Body of pancreas (tissue), 4 donors: ENCODE measurements at regions not wholly inside any gene's neighbourhood (a gene's known extent, or its start where the extent isn't known, plus 50 kb on each side); places are given as distances from the start of the nearest gene placed in this dataset.

ENCODE experiments used
- ATAC-seq: fragments of 150-250 bp; one replicate; pipeline ENCODE4 v1.9.1; 2016
- DNase-seq, 4 donors: peaks; one replicate each; pipeline ENCODE4 v3.0.0-alpha.2; 2019
- H3K27ac ChIP-seq, 4 donors: fragments of 200-600 bp; sonication (generic); 1 replicate in 3 of 4; 2 replicates in 1 of 4; pipeline versions ENCODE4 v1.5.1 to v1.6.1; 2016 to 2019; ENCODE audit warnings: mild to moderate bottlenecking in 1 of 4, mixed read lengths in 1 of 4, moderate library complexity in 1 of 4
- H3K27me3 ChIP-seq, 2 donors: fragments of 200-600 bp; sonication (generic); one replicate each; pipeline ENCODE4 v1.6.0; 2016; ENCODE audit warnings: mild to moderate bottlenecking in 1 of 2
- H3K36me3 ChIP-seq, 2 donors: fragments of 200-600 bp; sonication (generic); replicated peaks in 1 of 2; 2 replicates each; pipeline ENCODE4 v1.5.1; 2016; ENCODE audit warnings: low read depth in 2 of 2; ENCODE audit not compliant: insufficient read depth in 1 of 2
- H3K4me1 ChIP-seq: fragments of 200-600 bp; sonication (generic); one replicate; pipeline ENCODE4 v1.6.0; 2016
- H3K4me3 ChIP-seq, 2 donors: fragments of 200-600 bp; sonication (generic); 1 replicate in 1 of 2; 2 replicates in 1 of 2; pipeline ENCODE4 v1.5.1; 2016 to 2019
- H3K9me3 ChIP-seq, 3 donors: fragments of 200-600 bp; sonication (generic); 1 replicate in 2 of 3; 2 replicates in 1 of 3; pipeline ENCODE4 v1.5.1; 2016
- POLR2A ChIP-seq, 3 donors: fragments of 450-650 bp; IDR thresholded peaks; one replicate each; pipeline ENCODE4 v1.6.1; 2016; ENCODE audit warnings: antibody characterized with exemption in 3 of 3, mild to moderate bottlenecking in 2 of 3
- WGBS, 2 donors: methylation state at CpG; one replicate each; pipeline ENCODE4 v1.1.5; 2017; 5-methylcytosine and 5-hydroxymethylcytosine counted together
- intact Hi-C: fragments of 100-400 bp; cut with DNase I; formaldehyde crosslinking; loops from one replicate; pipeline ENCODE4 v1.15.1; 2023
- TF ChIP-seq, protein P1 (sequence below), 7 experiments: fragments of 450-650 bp in 4 of 7; fragments of 200-600 bp in 3 of 7; sonication (generic) in 3 of 7; IDR thresholded peaks; one replicate each; pipeline ENCODE4 v1.5.1; 2016 to 2019; ENCODE audit warnings: antibody characterized with exemption in 7 of 7

DNA sequence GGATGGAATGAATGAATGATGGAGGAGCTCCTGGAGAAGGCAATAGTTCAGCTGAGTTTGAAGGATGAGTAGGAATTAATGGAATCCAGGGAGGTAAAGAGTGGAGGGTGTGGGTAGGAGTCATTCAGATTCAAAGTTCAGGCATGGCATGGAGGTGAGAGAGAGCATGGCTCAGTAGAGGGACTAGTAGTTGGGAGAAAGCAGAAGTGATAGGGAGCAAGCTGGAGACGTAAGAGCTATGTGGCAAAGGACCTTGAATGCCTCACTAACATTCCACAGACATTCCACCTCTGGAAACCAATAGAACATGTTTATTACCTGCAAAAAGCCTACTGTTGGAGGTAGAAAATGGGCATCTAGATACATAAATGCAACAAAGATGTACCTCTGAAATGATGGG is 170.1 kb downstream of the HAUS1 start:
- no peak for DNase-seq
- 53 to 73% methylated on average over 1 of the region's 1 CpG for WGBS, 2 donors
- Histone ChIP-seq H3K9me3 (no peaks in the 10 kb centered on the region), H3K27ac (no peak overlapping the region), H3K4me3 (no peak overlapping the region), H3K27me3 (no peaks in the 10 kb centered on the region), H3K4me1 (no peaks in the 10 kb centered on the region), H3K36me3 (no peaks in the 10 kb centered on the region)
- TF ChIP-seq POLR2A (IDR thresholded peaks at IDR 0.05) = no peak
- TF ChIP-seq, protein P1, sequence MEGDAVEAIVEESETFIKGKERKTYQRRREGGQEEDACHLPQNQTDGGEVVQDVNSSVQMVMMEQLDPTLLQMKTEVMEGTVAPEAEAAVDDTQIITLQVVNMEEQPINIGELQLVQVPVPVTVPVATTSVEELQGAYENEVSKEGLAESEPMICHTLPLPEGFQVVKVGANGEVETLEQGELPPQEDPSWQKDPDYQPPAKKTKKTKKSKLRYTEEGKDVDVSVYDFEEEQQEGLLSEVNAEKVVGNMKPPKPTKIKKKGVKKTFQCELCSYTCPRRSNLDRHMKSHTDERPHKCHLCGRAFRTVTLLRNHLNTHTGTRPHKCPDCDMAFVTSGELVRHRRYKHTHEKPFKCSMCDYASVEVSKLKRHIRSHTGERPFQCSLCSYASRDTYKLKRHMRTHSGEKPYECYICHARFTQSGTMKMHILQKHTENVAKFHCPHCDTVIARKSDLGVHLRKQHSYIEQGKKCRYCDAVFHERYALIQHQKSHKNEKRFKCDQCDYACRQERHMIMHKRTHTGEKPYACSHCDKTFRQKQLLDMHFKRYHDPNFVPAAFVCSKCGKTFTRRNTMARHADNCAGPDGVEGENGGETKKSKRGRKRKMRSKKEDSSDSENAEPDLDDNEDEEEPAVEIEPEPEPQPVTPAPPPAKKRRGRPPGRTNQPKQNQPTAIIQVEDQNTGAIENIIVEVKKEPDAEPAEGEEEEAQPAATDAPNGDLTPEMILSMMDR (IDR thresholded peaks at IDR 0.05) = no peak
- no peak for ATAC-seq
- intact Hi-C loops = no loop called here

DNA sequence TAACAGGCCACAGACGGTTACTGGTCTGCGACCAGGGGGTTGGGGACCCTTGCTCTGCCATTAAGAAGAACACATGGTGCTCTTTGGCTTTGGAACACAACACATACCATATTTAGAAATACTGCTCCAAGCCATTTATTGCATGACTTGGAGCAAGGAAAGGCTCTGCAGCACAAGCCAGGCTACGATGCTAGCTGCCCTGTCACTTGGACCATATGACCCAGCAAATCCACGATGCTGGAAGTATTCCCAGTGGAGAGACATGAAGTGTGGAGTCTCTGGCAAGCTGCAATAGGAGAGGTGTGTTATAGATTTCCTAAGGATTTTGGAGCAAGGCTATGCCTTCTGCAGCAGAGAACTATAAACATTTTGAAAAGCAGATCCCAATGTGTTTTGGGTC is 171.2 kb downstream of the HAUS1 start:
- Histone ChIP-seq H3K4me3 (no peak overlapping the region), H3K27ac (no peak overlapping the region), H3K9me3 (no peaks in the 10 kb centered on the region), H3K36me3 (no peaks in the 10 kb centered on the region), H3K27me3 (no peaks in the 10 kb centered on the region), H3K4me1 (no peaks in the 10 kb centered on the region)
- DNase-seq (no peak), ATAC-seq (no peak)
- TF ChIP-seq, protein P1 (IDR thresholded peaks at IDR 0.05) = no peak
- no peak for TF ChIP-seq POLR2A (IDR thresholded peaks at IDR 0.05)
- WGBS, 2 donors = 85 to 92% methylated on average over 3 to 4 of the region's 4 CpGs
- intact Hi-C loops = no loop called here

DNA sequence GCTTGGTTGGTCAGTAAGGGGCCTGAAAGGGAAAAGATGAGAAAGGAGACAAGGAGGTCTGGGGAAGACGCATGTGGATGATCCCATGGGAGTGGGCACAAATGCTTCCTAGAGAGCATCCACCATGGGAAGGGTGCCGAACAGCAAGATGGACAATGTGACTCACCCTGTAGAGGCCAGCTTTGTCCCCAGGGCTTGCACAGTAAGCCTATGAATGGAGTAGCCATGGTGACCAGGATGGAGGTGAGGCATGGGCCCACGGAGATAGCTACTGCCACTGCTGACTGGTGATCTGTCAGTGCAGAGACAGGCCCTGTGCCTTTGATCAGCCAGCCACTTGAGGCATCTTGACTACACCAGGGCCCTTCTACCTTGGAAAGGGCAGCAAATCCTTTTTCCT is 172.6 kb downstream of the HAUS1 start:
- no peak for ATAC-seq
- Histone ChIP-seq H3K27ac (no peak overlapping the region), H3K9me3 (no peaks in the 10 kb centered on the region), H3K4me3 (no peak overlapping the region), H3K4me1 (no peaks in the 10 kb centered on the region), H3K27me3 (no peaks in the 10 kb centered on the region), H3K36me3 (no peaks in the 10 kb centered on the region)
- intact Hi-C loops = no loop called here
- WGBS, 2 donors = 77 to 78% methylated on average over 3 of the region's 3 CpGs
- TF ChIP-seq, protein P1 (IDR thresholded peaks at IDR 0.05) = no peak
- TF ChIP-seq POLR2A (IDR thresholded peaks at IDR 0.05) = no peak
- no peak for DNase-seq

DNA sequence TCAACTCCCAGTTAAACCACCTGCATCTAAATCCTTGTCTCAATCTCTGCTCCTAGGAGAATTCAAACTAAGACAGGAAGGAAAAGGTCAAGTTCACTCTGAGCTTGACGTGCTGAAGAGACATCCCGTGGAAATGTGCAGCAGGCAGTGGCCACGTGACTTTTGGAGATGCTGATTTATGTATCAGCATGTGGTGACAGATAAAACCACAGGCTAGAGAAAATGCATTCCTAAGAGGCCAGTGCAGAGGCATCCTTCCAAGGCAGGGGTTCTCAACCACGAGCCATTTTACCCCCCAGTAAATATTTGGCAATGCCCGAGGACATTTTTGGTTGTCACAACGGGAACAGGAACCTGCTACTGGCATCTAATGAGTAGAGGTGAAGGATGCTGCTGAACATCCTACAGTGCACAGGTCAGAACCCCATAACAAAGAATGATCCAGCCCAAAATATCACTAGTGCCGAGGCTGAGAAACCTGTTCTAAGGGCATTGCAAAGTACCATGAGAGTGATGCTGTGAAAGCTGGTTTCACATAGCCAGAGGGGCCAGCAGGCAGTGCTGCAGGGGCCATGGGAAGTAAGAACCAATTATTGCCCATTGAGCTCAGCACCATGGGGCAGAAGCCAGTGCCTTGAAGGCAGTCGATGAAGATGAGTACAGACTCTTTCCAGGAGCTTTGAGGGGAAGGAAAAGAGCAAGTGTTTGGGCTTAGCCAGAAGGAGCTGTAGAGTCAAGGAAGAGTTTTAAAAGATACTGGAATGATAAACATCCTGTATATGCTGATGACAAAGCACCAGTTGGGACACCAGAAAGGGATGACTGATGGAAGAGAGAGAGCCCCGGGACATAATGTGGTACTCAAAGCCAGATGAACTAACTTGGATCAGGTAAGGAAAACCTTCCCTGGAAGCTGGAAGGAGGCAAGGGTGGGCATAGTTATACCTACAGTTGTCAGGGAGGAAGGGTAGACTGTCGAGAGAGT is 174.6 kb downstream of the HAUS1 start:
- TF ChIP-seq, protein P1 (IDR thresholded peaks at IDR 0.05) = no peak
- TF ChIP-seq POLR2A (IDR thresholded peaks at IDR 0.05) = no peak
- Histone ChIP-seq H3K36me3 (no peaks in the 10 kb centered on the region), H3K4me3 (no peak overlapping the region), H3K9me3 (no peaks in the 10 kb centered on the region), H3K4me1 (no peaks in the 10 kb centered on the region), H3K27ac (no peak overlapping the region), H3K27me3 (no peaks in the 10 kb centered on the region)
- WGBS, 2 donors = 32 to 34% methylated on average over 10 of the region's 10 CpGs
- intact Hi-C loops = no loop called here
- ATAC-seq (no peak), DNase-seq (no peak)

DNA sequence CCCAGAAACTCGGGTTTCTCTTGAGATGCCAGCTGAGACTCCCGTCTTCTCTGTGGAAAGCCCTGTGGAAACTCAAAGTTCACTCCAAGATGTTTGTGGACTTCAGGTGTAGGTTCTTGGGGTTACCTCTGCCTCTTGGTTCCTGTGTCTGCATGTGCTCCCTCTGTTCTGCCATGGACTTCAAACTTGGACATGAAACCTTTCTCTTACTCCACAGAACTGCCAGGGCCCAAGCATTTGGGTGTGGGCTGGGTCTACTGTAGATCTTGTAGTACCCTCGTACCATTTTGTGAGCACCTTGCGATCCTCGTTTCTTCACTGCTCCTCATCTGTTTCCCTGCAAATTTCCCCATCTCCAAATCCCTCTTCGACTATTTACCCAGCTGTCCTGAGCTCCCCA is 175.5 kb downstream of the HAUS1 start:
- Histone ChIP-seq H3K36me3 (no peaks in the 10 kb centered on the region), H3K9me3 (no peaks in the 10 kb centered on the region), H3K4me1 (no peaks in the 10 kb centered on the region), H3K4me3 (no peak overlapping the region), H3K27ac (no peak overlapping the region), H3K27me3 (no peaks in the 10 kb centered on the region)
- intact Hi-C loops = no loop called here
- no peak for ATAC-seq
- no peak for DNase-seq
- TF ChIP-seq POLR2A (IDR thresholded peaks at IDR 0.05) = no peak
- TF ChIP-seq, protein P1 (IDR thresholded peaks at IDR 0.05) = no peak
- WGBS, 2 donors = 68 to 77% methylated on average over 6 of the region's 6 CpGs
